ENCODE measurements at regions not wholly inside any gene's neighbourhood (a gene's known extent, or its start where the extent isn't known, plus 50 kb on each side); places are given as distances from the start of the nearest gene placed in this dataset.

DNA sequence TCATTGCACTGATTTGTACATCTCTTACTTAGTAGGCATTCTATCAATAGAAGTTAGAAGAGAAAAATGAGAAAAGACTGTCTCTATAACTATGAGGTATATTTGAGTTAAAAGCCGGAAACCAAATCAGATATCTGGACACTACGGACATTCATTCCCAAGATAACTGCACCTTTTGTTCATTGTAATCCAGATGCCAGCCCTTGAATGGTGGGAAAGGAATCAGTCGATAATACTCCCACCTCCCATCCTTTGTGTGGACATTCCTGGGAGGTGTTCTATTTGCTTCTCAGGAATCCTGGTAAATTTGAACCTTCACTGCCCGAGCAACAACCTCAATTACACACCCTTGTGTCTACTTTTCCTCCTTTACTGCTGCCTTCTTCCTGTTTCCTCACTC, 225.2 kb downstream of the CHD9NB start:
- TF ChIP-seq, protein P1, sequence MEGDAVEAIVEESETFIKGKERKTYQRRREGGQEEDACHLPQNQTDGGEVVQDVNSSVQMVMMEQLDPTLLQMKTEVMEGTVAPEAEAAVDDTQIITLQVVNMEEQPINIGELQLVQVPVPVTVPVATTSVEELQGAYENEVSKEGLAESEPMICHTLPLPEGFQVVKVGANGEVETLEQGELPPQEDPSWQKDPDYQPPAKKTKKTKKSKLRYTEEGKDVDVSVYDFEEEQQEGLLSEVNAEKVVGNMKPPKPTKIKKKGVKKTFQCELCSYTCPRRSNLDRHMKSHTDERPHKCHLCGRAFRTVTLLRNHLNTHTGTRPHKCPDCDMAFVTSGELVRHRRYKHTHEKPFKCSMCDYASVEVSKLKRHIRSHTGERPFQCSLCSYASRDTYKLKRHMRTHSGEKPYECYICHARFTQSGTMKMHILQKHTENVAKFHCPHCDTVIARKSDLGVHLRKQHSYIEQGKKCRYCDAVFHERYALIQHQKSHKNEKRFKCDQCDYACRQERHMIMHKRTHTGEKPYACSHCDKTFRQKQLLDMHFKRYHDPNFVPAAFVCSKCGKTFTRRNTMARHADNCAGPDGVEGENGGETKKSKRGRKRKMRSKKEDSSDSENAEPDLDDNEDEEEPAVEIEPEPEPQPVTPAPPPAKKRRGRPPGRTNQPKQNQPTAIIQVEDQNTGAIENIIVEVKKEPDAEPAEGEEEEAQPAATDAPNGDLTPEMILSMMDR (IDR thresholded peaks at IDR 0.05), result no peak
- H3K27ac ChIP-seq, result no peak overlapping the region

DNA sequence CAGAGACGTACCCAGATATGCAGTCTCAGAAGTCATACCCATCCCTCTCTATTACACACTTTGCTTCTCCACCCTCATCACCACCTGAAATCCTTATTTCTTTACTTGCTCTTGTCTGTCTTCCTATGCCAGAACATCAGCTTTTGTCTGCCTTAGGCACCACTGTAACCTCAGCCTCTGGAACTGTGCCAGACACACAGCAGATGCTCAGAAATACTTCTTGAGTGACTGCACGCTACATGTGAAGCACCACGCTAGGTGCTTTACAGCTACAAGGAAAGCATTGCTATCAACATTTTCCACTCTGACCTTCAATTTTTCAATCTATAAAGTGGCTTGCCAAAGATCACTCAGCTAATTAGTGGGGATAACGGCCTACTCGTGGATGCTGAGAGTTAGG, 226.8 kb downstream of the CHD9NB start:
- TF ChIP-seq ZFX (IDR thresholded peaks at IDR 0.05; ENCODE audit: borderline replicate concordance), result no peak
- TF ChIP-seq, protein P1 (IDR thresholded peaks at IDR 0.05), result no peak

DNA sequence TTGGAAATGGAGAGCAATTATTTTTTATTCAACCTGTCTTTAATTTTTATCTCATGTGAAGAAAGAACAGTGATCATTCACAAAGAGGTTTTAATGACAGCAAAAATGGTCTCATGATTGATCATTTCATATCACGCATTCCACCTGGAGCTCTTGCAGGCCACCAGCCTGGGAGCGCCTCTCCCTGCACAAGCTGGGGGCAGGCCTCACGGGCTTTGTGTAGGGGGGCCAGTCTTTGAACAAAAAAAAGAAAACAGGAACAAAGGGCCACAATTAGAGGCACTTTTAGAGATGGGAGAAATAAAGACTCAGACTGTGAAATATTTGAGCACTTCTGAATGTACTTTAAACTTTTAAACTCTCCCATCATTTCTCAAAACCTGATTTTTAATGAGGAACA, 232.9 kb downstream of the CHD9NB start:
- no peak overlapping the region for H3K27ac ChIP-seq
- TF ChIP-seq ZFX (IDR thresholded peaks at IDR 0.05; ENCODE audit: borderline replicate concordance), result no peak
- TF ChIP-seq, protein P1 (IDR thresholded peaks at IDR 0.05), result no peak

More for the DNA sequence above, 226.8 kb downstream of the CHD9NB start:
- H3K27ac ChIP-seq, result no peak overlapping the region

DNA sequence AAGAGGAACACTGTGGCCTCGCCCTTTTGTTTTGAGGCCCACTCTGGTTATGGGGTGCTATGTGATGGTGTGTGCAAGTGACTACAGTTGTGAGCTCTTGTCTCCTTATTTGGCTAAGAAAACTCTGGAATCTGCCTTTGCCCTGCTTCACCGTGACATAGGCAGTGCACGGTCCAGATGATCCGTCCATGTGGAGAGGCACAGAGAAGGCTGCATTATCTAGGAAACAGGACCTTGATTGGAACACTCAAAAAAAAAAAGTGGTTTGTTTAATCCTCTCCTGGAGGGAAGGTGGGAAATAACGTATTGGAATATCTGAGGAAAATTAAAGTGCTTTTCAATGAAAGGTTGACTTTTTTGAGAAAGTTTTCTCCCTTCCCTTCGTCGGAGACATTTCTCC, 233.3 kb downstream of the CHD9NB start:
- H3K27ac ChIP-seq, result no peak overlapping the region
- TF ChIP-seq, protein P1 (IDR thresholded peaks at IDR 0.05), result no peak
- TF ChIP-seq ZFX (IDR thresholded peaks at IDR 0.05; ENCODE audit: borderline replicate concordance), result no peak

DNA sequence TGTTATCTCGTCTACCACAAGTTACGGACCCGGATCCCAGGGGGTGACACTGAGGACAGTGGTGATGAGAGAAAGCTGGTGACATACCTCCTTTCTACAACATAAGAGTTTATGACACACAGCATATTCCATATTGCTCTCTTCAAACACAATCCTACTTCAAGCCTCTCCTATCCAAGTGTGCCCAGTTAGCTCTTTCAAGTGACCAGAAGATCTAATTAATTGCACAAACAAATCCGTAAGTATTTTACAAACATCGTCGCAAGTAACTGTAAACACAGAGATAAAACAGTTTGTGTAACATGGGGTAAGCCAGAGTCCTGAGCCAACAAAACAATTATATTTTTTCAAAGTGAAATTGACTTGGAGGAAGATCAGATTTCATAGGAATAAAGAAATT, 235.0 kb downstream of the CHD9NB start:
- TF ChIP-seq ZFX (IDR thresholded peaks at IDR 0.05; ENCODE audit: borderline replicate concordance), result no peak
- TF ChIP-seq, protein P1 (IDR thresholded peaks at IDR 0.05), result no peak
- no peak overlapping the region for H3K27ac ChIP-seq

DNA sequence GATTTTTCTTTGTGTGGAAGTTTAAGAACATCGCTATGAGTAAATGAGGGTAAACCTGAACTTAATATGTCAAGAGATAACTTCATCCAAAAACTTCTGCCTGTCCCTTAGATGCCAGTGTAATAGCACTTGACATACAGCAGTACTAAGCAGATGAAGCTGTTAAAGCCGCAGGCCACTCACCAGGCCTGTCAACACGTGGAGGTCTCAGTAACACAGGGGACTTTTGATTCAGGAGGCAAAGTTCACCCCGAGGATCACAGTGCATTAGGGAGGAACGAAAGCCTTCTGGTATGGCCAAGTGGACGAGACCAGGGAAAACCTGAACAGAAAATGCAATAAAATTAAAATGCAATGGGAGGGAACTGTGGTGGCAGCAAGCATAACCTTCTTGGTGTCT, 235.7 kb downstream of the CHD9NB start:
- TF ChIP-seq, protein P1 (IDR thresholded peaks at IDR 0.05), result no peak
- TF ChIP-seq ZFX (IDR thresholded peaks at IDR 0.05; ENCODE audit: borderline replicate concordance), result no peak
- no peak overlapping the region for H3K27ac ChIP-seq

DNA sequence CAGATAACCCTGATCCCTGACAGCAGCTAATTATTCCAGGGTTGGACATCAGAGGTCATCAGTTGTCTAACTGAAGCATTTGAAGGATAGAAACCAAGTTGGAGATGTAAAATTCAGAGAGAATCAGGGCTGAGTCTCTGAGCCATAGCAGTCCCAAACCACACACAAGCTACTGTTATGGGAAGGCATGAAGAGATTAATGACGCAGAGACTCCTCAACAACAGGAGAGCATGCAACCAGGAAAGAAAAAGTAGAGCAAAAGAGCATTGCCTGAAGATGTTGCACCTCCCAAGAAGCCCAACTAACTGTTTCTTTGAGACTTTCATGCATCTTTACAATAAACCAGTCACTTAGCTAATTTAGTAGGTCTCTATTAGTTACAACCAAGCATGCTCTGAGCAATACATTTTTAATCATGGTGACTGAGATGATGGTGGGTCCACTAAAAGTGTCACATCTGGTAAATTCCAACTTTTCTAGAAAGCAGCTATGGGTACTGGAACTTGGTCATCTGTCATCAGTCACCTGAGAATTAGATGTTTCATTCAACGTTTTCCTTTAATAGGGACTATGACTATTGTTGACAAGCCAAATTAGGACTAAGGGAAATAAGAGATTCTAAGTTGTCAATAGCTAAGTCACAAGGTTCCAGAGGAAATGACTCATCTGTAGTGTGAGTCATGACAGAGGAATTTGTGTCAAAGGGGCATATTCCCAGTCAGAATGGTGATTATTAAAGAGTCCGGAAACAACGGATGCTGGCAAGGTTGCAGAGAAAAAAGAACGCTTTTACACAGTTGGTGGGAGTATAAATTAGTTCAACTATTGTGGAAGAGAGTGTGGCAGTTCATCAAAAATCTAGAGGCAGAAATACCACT, 239.8 kb downstream of the CHD9NB start:
- H3K27ac ChIP-seq, result no peak overlapping the region
- no peak for TF ChIP-seq ZFX (IDR thresholded peaks at IDR 0.05; ENCODE audit: borderline replicate concordance)
- TF ChIP-seq, protein P1 (IDR thresholded peaks at IDR 0.05), result no peak
